ENCODE measurements at regions not wholly inside any gene's neighbourhood (a gene's known extent, or its start where the extent isn't known, plus 50 kb on each side); places are given as distances from the start of the nearest gene placed in this dataset.

- TF ChIP-seq CTCF (IDR thresholded peaks at IDR 0.05) = no peak
- TF ChIP-seq EZH2phosphoT487 (IDR thresholded peaks at IDR 0.05) = no peak
Measured at GRCh38 chr4:17418010-17418409, 93.9 kb downstream of the QDPR start.

Measured in neural progenitor cell (in vitro differentiated cells).